ENCODE measurements at regions not wholly inside any gene's neighbourhood (a gene's known extent, or its start where the extent isn't known, plus 50 kb on each side); places are given as distances from the start of the nearest gene placed in this dataset.

DNA sequence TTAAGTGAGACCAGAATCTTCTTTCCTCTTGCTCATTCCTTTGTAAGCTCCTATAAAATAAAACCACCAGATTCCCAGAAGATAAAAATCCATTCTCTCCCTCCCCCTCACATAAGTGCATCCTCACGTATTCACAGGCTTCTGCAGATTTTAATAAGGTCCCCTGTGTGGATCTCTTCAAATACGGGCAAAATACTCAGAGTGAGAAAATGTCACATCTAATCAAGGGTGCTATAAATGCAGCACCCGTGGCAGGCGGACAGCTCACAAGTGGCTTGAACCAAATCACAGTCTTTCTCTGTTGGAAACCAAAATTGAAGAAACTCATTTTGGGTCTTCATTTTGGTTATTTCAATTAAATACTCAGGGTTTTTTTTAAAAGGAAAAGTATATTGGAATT lies 212.9 kb upstream of the CMC1 start:
- Histone ChIP-seq H3K9ac (no peak overlapping the region), H3K79me2 (ENCODE audit: low read depth) (no peaks in the 10 kb centered on the region), H3F3A (ENCODE audit: low read depth) (no peaks in the 10 kb centered on the region), H3K27me3 (no peaks in the 10 kb centered on the region), H3K4me1 (no peaks in the 10 kb centered on the region), H3K4me2 (no peak overlapping the region), H2AFZ (replicated peaks) (no peak overlapping the region), H4K20me1 (ENCODE audit: low read depth) (no peaks in the 10 kb centered on the region), H3K4me3 (no peak overlapping the region), H3K27ac (no peak overlapping the region), H3K36me3 (no peaks in the 10 kb centered on the region), H3K9me3 (ENCODE audit: low read depth) (no peaks in the 10 kb centered on the region)
- no peaks in the 10 kb centered on the region for H3K27me3 Mint-ChIP-seq (ENCODE audit: insufficient read depth, low read depth)
- H3K4me3 Mint-ChIP-seq: no peak overlapping the region
- no peak for TF ChIP-seq EZH2phosphoT487 (IDR thresholded peaks at IDR 0.05)
- no peak for TF ChIP-seq EZH2 (IDR thresholded peaks at IDR 0.05)
- TF ChIP-seq, protein P1, sequence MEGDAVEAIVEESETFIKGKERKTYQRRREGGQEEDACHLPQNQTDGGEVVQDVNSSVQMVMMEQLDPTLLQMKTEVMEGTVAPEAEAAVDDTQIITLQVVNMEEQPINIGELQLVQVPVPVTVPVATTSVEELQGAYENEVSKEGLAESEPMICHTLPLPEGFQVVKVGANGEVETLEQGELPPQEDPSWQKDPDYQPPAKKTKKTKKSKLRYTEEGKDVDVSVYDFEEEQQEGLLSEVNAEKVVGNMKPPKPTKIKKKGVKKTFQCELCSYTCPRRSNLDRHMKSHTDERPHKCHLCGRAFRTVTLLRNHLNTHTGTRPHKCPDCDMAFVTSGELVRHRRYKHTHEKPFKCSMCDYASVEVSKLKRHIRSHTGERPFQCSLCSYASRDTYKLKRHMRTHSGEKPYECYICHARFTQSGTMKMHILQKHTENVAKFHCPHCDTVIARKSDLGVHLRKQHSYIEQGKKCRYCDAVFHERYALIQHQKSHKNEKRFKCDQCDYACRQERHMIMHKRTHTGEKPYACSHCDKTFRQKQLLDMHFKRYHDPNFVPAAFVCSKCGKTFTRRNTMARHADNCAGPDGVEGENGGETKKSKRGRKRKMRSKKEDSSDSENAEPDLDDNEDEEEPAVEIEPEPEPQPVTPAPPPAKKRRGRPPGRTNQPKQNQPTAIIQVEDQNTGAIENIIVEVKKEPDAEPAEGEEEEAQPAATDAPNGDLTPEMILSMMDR (IDR thresholded peaks at IDR 0.05): no peak
- H3K4me1 Mint-ChIP-seq: no peaks in the 10 kb centered on the region
- H3K27ac Mint-ChIP-seq: no peak overlapping the region
- H3K36me3 Mint-ChIP-seq: peaks cover 2% of the 10 kb centered on the region
- H3K9me3 Mint-ChIP-seq: peaks cover 8% of the 10 kb centered on the region
- DNase-seq (ENCODE audit: low spot score): no peak

DNA sequence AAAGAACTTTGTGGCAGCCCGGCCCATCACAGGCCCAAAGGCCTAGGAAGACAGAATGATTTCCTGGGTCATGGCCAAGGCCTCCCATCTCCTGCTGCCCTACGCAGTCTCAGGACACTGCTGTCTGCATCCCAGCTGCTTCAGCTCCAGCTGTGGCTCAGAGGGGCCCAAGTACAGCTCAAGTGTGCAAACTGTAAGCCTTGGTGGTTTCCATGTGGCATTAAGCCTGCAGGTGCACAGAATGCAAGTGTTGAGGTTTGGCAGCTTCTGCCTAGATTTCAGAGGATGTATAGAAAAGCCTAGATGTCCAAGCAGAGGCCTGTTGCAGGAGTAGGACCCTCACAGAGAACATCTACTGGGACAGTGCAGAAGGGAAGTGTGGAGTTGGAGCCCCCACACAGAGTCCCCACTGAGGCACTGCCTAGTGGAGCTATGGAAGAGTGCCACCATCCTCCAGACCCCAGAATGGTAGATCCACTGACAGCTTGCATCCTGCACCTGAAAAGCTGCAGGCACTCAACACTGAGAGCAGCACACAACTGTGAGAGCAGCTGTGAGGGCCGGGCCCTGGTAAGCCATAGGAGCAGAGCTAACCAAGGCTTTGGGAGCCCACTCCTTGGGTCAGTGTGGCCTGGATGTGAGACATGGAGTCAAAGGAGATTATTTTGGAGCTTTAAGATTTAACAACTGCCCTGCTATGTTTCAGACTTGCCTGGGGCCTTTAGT lies 208.2 kb upstream of the CMC1 start:
- Histone ChIP-seq H3K4me2 (no peak overlapping the region), H3K9ac (no peak overlapping the region), H3K27me3 (no peaks in the 10 kb centered on the region), H3K36me3 (no peaks in the 10 kb centered on the region), H3K4me3 (no peak overlapping the region), H3K27ac (no peak overlapping the region), H3F3A (ENCODE audit: low read depth) (no peaks in the 10 kb centered on the region), H2AFZ (replicated peaks) (no peak overlapping the region), H3K79me2 (ENCODE audit: low read depth) (no peaks in the 10 kb centered on the region), H4K20me1 (ENCODE audit: low read depth) (no peaks in the 10 kb centered on the region), H3K9me3 (ENCODE audit: low read depth) (no peaks in the 10 kb centered on the region), H3K4me1 (no peaks in the 10 kb centered on the region)
- DNase-seq (ENCODE audit: low spot score): no peak
- Mint-ChIP-seq H3K27me3 (ENCODE audit: insufficient read depth, low read depth) (no peaks in the 10 kb centered on the region), H3K4me1 (no peaks in the 10 kb centered on the region), H3K9me3 (peaks cover 2% of the 10 kb centered on the region), H3K4me3 (no peak overlapping the region), H3K36me3 (no peaks in the 10 kb centered on the region), H3K27ac (no peak overlapping the region)
- TF ChIP-seq, protein P1 (IDR thresholded peaks at IDR 0.05): no peak
- no peak for TF ChIP-seq EZH2phosphoT487 (IDR thresholded peaks at IDR 0.05)
- TF ChIP-seq EZH2 (IDR thresholded peaks at IDR 0.05): no peak

DNA sequence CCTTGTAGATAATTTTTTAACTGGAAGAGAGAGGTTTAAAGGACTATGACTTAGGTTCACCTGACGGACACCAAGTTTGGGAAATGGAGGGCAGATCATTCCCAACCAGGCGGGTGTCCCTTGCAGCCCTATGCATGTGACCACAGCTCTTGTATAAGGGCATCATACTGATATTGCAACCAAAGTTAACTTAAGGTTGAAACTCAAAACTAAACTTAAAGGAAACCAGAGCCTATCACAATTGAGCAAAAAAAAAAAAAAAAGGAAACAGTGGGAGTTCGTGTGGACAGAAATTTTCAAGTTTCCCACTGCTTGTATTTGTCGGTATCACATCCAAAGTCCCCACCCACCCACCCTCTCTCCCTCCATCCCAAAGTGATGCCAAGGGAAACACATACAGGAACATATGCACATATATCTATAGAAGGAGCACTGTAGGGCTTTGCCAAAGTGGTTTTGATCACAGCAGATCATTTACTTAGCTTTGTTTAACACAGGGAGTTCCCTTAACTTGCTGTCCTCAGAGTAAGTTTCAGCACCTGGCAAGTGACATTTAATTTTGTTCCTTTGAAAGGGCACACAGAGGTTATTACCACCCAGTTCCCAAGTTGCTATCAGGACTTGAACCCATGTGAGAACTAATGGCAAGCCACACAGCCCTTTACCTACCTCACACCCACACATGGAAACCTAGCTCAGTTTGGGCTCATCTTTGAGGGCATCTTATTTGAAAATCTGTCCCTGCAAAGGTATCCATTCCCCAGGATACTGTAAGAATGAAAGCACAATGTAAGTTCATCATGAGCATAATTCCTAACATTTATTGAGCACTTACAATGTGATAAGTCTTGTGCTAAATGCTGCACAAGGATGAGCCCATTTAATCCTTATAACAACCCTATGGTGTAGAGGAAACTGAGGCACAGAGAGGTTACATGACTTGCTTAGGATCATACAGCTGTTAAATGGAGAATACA lies 204.5 kb upstream of the CMC1 start:
- TF ChIP-seq EZH2phosphoT487 (IDR thresholded peaks at IDR 0.05): no peak
- no peak for TF ChIP-seq EZH2 (IDR thresholded peaks at IDR 0.05)
- TF ChIP-seq, protein P1 (IDR thresholded peaks at IDR 0.05): no peak
- no peak overlapping the region for H3K4me3 ChIP-seq
- no peaks in the 10 kb centered on the region for H3K36me3 Mint-ChIP-seq
- H3K4me1 Mint-ChIP-seq: no peaks in the 10 kb centered on the region
- no peaks in the 10 kb centered on the region for H3F3A ChIP-seq (ENCODE audit: low read depth)
- no peak overlapping the region for H3K27ac Mint-ChIP-seq
- no peaks in the 10 kb centered on the region for H3K79me2 ChIP-seq (ENCODE audit: low read depth)
- no peak for DNase-seq (ENCODE audit: low spot score)
- H3K9ac ChIP-seq: no peak overlapping the region
- no peaks in the 10 kb centered on the region for H3K9me3 ChIP-seq (ENCODE audit: low read depth)
- H3K4me2 ChIP-seq: no peak overlapping the region
- H3K4me3 Mint-ChIP-seq: no peak overlapping the region
- no peaks in the 10 kb centered on the region for H3K27me3 Mint-ChIP-seq (ENCODE audit: insufficient read depth, low read depth)
- H4K20me1 ChIP-seq (ENCODE audit: low read depth): no peaks in the 10 kb centered on the region
- no peak overlapping the region for H2AFZ ChIP-seq (replicated peaks)
- no peak overlapping the region for H3K27ac ChIP-seq
- no peaks in the 10 kb centered on the region for H3K36me3 ChIP-seq
- H3K4me1 ChIP-seq: no peaks in the 10 kb centered on the region
- peaks cover 2% of the 10 kb centered on the region for H3K9me3 Mint-ChIP-seq
- no peaks in the 10 kb centered on the region for H3K27me3 ChIP-seq
